GM06990 (cell line): ENCODE measurements at regions not wholly inside any gene's neighbourhood (a gene's known extent, or its start where the extent isn't known, plus 50 kb on each side); places are given as distances from the start of the nearest gene placed in this dataset.

Experiments
- DNase-seq: peaks from one replicate; pipeline ENCODE4 v3.0.0-alpha.2; 2011; ENCODE audit not compliant: insufficient read length; ENCODE audit errors: extremely low read depth
- H3K27me3 ChIP-seq: replicated peaks from 2 replicates; pipeline ENCODE4 v1.6.0; 2011; ENCODE audit warnings: low read length; ENCODE audit not compliant: control insufficient read depth, insufficient read depth
- H3K36me3 ChIP-seq: 2 replicates; pipeline ENCODE4 v1.5.1; 2011; ENCODE audit warnings: low read length; ENCODE audit not compliant: control insufficient read depth, insufficient read depth
- H3K4me3 ChIP-seq: replicated peaks from 2 replicates; pipeline ENCODE4 v1.5.1; 2011; ENCODE audit warnings: low read depth, mild to moderate bottlenecking, control low read depth, low read length
- CTCF ChIP-seq: IDR thresholded peaks from 2 replicates; pipeline ENCODE4 v1.5.1; 2011; ENCODE audit warnings: low read length, control low read depth, mild to moderate bottlenecking, inconsistent platforms; ENCODE audit not compliant: insufficient read depth, poor library complexity, severe bottlenecking

- no peaks in the 10 kb centered on the region; the same call in 1 of the 2 replicates for H3K27me3 ChIP-seq
- no peak overlapping the region for H3K4me3 ChIP-seq
- no peak for TF ChIP-seq CTCF
Measured at GRCh38 chr18:50458796-50459195, 84.0 kb downstream of the SKA1 start.

DNA sequence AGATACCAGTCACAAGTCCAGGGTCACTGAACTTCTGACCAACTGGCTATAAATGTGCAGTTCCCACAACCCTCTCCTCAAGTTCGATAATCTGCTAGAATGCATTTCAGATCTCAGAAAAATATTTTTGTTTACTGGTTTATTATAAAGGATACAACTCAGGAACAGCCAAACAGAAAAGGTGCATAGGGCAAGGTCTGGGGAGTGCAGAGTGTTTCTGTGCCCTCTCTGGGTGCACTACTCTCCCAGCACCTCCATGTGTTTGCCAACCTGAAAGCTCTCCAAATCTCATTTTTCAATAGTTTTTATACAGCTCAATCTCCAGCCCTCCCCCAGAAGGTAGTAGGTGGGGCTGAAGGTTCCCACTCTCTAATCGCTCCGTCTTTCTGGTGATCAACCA, 85.2 kb downstream of the SKA1 start:
- no peak overlapping the region for H3K4me3 ChIP-seq
- no peaks in the 10 kb centered on the region for H3K36me3 ChIP-seq
- DNase-seq, result no peak
- no peak for TF ChIP-seq CTCF
- H3K27me3 ChIP-seq, result no peaks in the 10 kb centered on the region; the same call in 1 of the 2 replicates

More at GRCh38 chr18:50458796-50459195, 84.0 kb downstream of the SKA1 start:
- no peaks in the 10 kb centered on the region for H3K36me3 ChIP-seq
- no peak for DNase-seq

DNA sequence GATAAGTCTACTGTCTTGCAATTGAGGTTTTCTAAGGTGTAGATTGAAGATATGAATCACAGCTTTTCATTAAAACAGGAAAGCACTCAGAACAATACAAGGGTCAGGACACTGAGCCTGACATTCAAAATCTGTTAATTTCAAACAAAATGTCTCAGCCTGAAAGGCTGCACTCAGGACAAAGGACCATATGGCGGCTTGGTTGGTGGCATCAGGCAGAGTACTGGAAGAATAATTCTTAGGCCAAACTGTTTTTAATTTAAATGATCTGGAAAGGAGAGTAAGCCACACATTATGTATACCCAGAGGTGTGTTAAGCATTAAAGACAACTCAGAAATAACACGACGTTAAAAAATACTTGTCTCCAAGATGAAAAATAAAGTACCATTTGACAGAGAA, 85.9 kb downstream of the SKA1 start:
- TF ChIP-seq CTCF, result no peak
- Histone ChIP-seq H3K36me3 (no peaks in the 10 kb centered on the region), H3K4me3 (no peak overlapping the region), H3K27me3 (no peaks in the 10 kb centered on the region; the same call in 1 of the 2 replicates)
- DNase-seq, result no peak

DNA sequence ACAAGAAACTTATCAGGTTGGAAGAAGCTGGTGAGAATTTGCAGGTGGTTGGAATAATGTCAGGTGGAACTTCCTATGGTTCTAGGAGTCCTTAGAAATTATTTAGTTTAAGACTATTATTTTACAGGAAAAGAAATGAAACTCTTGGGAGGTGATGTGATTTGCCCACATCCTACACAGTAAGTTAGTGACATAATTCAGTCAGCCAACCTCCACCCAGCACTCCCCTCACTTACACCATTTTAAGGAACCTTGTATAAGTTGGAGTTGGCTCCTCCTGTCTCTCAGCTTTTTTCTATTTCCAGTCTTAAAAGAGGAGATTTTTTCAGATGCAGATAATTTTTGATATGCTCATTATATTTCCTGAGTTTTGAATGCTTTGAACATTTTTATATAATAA, 86.4 kb downstream of the SKA1 start:
- H3K4me3 ChIP-seq, result no peak overlapping the region
- TF ChIP-seq CTCF, result no peak
- DNase-seq, result no peak
- no peaks in the 10 kb centered on the region for H3K36me3 ChIP-seq
- no peaks in the 10 kb centered on the region; the same call in none of the 2 replicates for H3K27me3 ChIP-seq

GRCh38 chr18:50465211-50466153, 90.6 kb downstream of the SKA1 start:
- TF ChIP-seq CTCF, result no peak
- no peak overlapping the region for H3K4me3 ChIP-seq
- no peaks in the 10 kb centered on the region; the same call in 1 of the 2 replicates for H3K27me3 ChIP-seq
- no peak for DNase-seq
- no peaks in the 10 kb centered on the region for H3K36me3 ChIP-seq

- no peak for TF ChIP-seq CTCF
- Histone ChIP-seq H3K36me3 (no peaks in the 10 kb centered on the region), H3K27me3 (no peaks in the 10 kb centered on the region; the same call in 1 of the 2 replicates), H3K4me3 (no peak overlapping the region)
- DNase-seq, result no peak
Measured at GRCh38 chr18:50466634-50467033, 91.8 kb downstream of the SKA1 start.
